Stimulated activated naive CD4-positive, alpha-beta T cell (primary cell): ENCODE measurements at regions not wholly inside any gene's neighbourhood (a gene's known extent, or its start where the extent isn't known, plus 50 kb on each side); places are given as distances from the start of the nearest gene placed in this dataset.
"Not testable (repeated sequence)": the region's sequence is repeated elsewhere in the genome, so short reads cannot be mapped to it uniquely, and the experiment has no call there.

Experiments
- DNase-seq, 6 experiments: peaks; one replicate each; lab custom pipeline; 2025; lab: John Stamatoyannopoulos, UW

DNA sequence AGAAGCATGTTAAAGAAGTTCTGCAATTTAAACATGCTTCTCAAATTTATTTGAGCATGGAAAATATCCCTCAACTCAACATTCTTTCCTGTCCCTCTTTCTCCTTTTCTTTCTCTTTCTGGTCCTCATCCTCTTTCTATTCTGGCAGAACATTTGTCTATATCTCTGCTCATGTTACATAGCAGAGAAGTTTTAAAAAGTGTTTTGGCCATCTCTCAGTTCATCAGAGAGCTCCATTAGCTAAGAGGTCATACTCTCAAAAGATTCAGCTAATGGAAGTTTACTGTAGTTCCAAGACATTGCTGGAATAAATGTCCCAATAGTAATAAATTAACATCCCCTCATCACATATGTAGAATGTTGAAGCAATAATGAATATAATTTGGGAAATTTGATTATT lies 53.5 kb downstream of the XCL2 start:
- DNase-seq: no peak

DNA sequence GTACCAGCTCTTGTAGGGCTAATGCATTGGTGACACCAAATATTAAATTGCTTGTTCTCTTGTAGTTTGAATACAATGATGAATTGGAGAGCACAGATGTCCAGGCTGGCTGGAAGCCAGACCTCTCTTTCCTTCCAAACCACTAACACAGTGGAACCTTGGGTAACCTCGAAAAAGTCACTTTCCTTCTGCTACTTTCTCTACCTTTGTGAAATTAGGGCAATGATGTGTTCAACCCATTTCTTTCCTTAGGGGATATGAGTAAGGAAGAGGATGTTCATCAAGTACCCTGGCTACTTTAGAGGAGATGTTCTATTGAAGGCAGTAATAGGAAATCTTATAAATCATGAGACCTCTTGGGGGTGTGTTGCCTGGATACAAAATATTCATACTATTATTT lies 55.7 kb downstream of the XCL2 start:
- DNase-seq: no peak

DNA sequence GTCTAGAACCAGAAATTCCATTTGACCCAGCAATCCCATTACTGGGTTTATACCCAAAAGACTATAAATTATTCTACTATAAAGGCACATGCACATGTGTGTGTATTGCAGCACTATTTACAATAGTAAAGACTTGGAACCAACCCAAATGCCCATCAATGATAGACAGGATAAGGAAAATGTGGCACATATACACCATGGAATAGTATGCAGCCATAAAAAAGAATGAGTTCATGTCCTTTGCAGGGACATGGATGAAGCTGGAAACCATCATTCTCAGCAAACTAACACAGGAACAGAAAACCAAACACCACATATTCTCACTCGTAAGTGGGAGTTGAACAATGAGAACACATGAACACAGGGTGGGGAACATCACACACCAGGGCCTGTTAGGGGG lies 57.0 kb downstream of the XCL2 start:
- DNase-seq: not testable (repeated sequence)

- DNase-seq: peak in 2 of 6 experiments; percentile 1 to 9
Measured at GRCh38 chr1:168485048-168485447, 58.7 kb downstream of the XCL2 start.

DNA sequence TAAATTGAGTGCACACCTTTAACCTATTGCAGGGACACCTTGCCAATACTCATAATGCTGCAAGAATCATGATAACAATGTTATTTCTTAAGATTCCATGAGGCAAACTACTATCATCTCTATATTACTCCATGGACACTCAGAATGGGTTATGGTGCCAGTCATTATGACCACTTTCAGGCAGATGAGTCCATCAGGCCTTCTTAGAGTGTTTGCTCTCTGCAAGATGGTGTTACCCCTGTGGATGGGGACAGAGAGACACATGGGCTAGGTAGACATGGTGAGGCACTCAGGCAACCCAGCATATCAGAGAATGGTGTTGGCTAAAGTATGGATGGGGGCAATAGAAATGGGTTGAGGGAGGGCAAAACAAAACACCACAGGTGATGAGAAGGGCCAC lies 59.7 kb downstream of the XCL2 start:
- DNase-seq: no peak

- DNase-seq: no peak
Measured at GRCh38 chr1:168483539-168483938, 60.3 kb downstream of the XCL2 start.

GRCh38 chr1:168482106-168482505 lies 61.7 kb downstream of the XCL2 start:
- no peak for DNase-seq

DNA sequence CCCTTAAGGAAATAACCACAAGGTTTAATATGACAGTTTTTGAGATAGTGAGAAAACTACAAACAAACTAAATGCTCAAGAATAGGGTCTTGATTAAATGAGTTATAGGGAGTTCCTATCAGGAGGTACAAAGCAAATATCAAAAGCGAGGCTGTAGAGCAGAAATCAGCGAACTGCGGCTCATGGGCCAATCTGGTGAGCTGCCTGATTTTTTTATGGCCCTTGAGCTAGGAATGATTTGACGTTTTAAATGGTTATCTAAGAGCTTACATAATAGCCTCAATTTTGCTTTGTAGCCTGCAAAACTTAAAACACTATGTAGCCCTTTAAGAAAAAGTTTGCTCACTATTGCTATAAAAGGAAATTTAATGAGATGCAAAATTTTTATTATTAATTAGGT lies 62.2 kb downstream of the XCL2 start:
- DNase-seq: no peak

DNA sequence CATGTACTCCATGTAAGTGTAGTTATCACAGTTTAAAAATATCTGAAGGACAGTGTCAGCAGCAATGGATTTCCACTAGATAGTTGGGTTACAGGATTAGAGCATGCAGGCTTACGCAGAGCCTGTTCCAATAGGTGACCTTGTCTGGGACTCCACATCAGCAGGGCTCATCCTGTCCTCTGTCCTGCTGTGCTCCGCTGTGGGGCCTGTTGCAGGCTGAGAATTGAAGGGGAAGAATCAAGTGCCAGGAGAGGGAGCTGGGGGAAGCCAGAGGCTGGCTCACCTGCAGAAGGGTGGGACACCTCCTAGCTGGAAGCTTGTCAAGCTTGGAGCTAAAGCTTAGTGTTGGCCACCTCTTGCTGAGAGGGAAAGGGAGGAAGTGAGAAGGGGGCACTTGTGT lies 62.8 kb downstream of the XCL2 start:
- no peak for DNase-seq

- no peak for DNase-seq
Measured at GRCh38 chr1:168477792-168478191, 66.0 kb downstream of the XCL2 start.

DNA sequence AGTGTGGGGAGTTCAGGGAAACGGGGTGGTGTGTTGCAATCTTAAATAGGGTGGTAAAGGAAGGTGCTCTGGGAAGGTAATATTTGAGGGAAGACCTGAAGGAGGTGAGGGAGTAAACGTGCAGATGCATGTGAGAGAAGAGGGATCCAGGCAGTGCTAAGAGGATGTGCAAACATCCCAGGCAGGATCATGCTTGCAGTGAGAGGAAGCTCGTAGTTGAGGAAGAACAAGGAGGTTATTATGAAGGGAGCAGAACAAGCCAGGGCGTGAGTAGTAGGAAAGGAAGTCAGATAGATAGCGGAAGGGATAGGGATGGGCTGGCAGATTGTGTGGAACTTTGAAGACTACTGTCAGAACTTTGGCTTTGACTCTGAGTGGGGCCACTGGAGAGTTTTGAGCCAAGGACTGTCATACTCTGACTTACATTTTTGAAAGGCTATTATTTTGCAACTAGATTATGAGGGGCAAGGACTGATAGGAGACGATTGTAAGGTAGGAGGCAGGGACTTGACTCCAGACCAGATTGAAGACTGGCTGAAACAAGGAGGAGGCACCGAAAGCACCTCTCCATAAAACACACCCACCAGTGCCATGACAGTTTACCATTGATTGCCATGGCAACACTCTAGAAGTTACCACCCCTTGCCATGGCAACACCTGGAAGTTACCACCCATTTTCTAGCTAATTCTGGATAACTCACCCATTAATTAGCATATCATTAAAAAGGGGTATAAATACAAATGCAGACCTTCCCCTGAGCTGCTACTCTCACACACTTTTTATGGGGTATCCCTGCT lies 67.0 kb downstream of the XCL2 start:
- no peak for DNase-seq

DNA sequence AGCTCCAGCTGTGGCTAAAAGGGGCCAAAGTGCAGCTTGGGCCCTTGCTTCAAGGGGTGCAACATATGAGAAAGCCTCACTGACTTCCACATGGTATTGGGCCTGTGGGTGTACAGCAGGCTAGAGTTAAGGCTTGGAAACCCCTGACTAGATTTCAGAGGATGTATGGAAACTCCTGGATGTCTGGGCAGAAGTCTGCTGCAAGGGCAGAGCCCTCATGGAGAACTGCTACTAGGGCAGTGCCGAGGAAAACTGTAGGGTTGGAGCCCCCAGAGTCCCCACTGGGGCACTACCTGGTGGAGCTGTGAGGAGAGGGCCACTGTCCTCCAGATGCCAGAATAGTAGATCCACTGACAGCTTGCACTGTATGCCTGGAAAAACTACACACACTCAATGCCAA lies 69.5 kb downstream of the XCL2 start:
- DNase-seq: no peak

- no peak for DNase-seq
Measured at GRCh38 chr1:168473126-168473525, 70.7 kb downstream of the XCL2 start.

DNA sequence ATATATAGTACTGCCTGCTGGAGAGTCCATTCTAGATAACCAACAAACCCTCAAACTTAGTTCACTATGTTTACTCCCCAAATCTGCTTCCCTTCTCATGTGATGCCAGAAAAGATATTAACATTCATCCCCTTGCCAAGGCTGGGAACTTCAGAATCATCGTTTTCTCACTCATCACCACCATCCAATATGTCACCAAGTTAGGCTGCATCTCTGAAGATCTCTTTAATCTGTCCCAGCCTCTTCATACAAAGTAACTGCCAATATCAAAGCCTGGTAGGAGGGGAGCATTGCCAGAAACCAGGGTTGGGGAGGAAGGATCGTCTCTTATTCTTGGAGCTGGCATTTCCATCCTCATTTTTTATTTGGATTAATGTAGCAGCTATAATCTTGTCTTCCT lies 71.6 kb downstream of the XCL2 start:
- DNase-seq: no peak

DNA sequence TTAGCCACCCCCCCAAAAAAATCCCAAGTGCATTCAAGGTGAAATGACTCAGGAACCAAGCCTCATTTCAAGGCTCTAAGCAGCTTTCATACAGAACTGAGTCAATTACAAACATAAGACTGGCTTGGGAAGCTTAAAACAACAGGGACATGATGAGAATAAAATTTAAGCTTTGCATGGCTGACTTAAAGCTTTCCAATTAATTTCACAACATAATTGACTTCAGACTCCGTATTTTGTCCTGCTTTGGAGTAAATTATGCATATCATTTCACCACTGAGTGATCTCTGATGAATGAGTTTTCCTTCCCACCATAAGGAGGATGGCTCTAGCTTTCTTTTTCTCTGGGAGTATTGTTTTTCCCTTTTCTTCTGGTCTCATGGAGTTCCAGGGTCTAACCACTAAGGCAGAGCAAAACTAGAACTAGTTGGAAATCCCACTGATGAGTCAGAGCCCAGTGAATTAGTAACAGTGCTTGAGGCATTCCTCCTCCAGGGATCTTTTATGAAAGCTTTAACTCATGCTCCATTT lies 72.8 kb downstream of the XCL2 start:
- no peak for DNase-seq

GRCh38 chr1:168469690-168470089 lies 74.1 kb downstream of the XCL2 start:
- DNase-seq: no peak

- DNase-seq: no peak
Measured at GRCh38 chr1:168468822-168469221, 75.0 kb downstream of the XCL2 start.

DNA sequence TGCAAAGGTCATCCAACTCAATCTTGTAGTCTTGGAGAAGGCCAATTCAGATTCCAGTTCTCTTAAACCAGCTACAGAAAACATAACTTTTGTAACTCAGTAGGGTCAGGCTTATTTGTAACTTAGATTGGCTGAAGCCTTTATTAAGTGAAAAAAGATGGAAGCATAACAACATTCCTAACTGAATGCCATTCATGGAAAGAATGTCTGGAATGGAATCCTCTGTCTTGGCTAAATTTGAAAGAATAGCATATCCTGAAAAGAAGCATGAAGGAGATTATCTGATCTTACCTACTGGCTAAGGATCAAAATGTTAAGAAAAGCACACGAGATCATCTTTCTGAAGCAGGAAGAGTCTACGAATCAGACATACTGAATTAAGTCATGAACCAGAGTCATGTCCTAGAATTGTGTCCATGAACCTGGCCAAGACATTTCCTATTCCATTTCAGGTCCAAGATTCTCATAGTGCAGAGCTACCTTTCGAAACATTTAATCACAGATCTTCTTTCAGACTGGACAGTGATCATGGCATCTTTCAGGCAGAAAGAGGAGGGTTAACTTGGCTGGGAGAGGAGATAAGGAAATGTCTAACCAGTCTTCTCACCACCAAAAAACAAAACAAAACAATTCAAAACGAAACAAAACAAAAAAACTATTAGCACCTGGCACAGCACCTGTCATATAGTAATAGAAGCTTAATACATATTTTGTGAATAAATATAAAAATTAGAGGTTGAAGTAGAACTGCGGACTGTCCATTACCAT lies 75.6 kb downstream of the XCL2 start:
- DNase-seq: no peak

DNA sequence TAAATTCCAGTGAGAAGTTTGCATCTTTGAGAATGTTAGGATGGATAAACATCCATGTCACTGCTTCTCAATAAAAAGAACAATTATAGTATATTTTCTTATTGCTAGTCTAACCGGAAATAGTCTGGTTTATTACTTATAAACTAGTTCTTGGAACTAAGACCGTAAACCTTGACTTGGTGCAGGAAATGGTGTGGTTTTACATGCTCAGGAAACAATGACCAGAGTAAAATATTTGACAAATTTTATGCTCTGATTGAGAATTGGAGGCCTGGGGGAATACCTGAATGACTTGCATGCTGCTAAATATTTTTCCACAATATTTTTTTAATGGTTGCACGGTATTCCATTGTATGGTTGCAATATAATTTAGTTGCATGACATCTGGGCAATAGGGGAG lies 76.3 kb downstream of the XCL2 start:
- no peak for DNase-seq

- no peak for DNase-seq
Measured at GRCh38 chr1:168466714-168467131, 77.1 kb downstream of the XCL2 start.

DNA sequence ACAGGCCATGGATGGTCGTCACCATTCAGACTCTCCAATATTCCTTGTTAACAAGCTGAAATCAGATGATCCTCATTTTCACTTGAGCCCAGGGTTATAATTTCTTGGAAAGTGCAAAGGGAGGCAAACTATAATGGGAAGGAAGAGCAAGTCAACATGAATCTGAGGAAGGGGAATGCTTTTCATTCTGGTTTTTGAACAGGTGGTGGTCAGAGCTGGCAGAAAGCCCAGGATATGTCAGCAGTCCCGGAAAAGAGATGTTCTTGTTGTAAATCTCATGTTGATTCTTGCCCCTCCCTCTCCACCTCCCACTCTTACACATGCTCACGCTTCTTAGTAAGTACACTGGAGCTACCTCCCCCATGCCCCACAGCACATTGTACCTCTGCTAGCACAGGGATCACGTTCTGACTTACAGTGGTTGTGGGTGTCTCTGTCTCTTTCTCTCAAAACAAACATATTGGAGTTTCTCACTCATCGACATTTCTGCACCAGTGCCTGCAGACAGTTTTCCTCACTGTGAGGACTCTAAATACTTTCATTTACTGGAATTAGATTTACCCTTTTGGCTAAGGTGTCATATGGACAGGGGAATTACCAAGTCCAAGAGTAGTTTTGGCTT lies 77.6 kb downstream of the XCL2 start:
- DNase-seq: peak in 3 of 6 experiments; percentile 1 to 28 (median 12)

GRCh38 chr1:168461108-168461507 lies 82.7 kb downstream of the XCL2 start:
- DNase-seq: not testable (repeated sequence)

DNA sequence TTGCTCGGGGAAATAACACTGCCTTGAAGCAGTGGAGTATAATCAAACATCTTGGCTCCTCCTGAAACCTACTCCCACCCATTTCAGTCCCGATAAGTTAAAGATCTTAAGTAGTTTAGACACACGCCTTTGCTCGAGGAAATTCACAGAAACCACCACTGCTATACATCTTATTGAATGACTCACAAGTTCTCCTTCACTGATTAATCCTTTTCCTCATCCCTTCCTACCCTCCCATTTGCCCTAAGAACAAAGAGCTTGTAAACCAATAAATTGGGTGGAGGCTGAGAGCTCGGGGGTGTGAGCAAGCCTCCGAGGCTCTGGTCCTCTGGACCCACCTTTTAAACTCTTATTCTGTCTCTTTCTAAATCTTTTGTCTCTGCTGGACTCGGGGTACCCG lies 86.5 kb downstream of the XCL2 start:
- not testable (repeated sequence) for DNase-seq
